ENCODE measurements at regions not wholly inside any gene's neighbourhood (a gene's known extent, or its start where the extent isn't known, plus 50 kb on each side); places are given as distances from the start of the nearest gene placed in this dataset.

DNA sequence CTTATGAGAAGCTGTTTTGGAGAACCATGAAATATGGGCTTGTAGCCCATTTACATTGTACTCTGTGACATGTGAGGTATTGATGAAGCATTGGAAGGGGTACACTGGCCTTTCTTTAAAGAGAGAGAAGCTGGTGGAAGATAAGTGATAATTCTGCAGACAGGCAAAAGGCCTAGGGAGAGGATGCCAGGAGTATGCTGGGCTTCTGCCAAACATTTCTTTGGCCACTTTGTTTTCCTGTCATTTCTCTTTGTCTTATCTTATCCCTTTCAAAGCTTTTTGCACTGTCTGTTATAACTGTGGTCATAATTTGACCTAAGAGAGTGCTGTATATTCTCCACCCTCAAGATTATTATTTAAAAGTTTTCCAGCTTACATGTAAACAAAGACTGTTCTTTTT is 109.6 kb upstream of the SEMA6D start:
- FAIRE-seq: no peak

More for the DNA sequence above, 109.6 kb upstream of the SEMA6D start:
- Histone ChIP-seq H3K4me1 (ENCODE audit: control insufficient read depth, insufficient read depth, low read length) (no peaks in the 10 kb centered on the region), H3K79me2 (ENCODE audit: control insufficient read depth, insufficient read depth, low read length) (no peaks in the 10 kb centered on the region), H4K20me1 (ENCODE audit: control insufficient read depth, insufficient read depth) (no peaks in the 10 kb centered on the region), H3K36me3 (ENCODE audit: control insufficient read depth in 2 of 2, insufficient read depth in 2 of 2, low read length in 1 of 2) (no peaks in the 10 kb centered on the region), H3K4me2 (ENCODE audit: control insufficient read depth, insufficient read depth) (no peak overlapping the region), H3K27ac (ENCODE audit: control insufficient read depth, insufficient read depth) (no peak overlapping the region), H2AFZ (ENCODE audit: control insufficient read depth, low read depth, low read length) (no peak overlapping the region), H3K4me3 (no peak overlapping the region), H3K9ac (ENCODE audit: control insufficient read depth, insufficient read depth, low read length) (no peak overlapping the region), H3K9me3 (replicated peaks; ENCODE audit: control insufficient read depth, insufficient read depth, low read length) (no peaks in the 10 kb centered on the region), H3K27me3 (replicated peaks in 1 of 2; ENCODE audit: control insufficient read depth in 2 of 2, insufficient read depth in 2 of 2, low read length in 1 of 2) (no peaks in the 10 kb centered on the region)
- ATAC-seq (no peak), DNase-seq (ENCODE audit: low read depth, low spot score) (no peak)
- CTCF ChIA-PET: no interaction called here
- in situ Hi-C loops (cut with MboI) (no loop called here), intact Hi-C loops (cut with micrococcal nuclease; ENCODE audit: unreplicated experiment) (no loop called here)
- POLR2A ChIA-PET: no interaction called here
- RAD21 ChIA-PET (ENCODE audit: unreplicated experiment): no interaction called here
- TF ChIP-seq KAT2A (conservative IDR thresholded peaks at IDR 0.05; ENCODE audit: control insufficient read depth, low read depth, low read length): no peak
- no peak for TF ChIP-seq FOS (IDR thresholded peaks at IDR 0.05; ENCODE audit: borderline replicate concordance, extremely low read depth, insufficient read length)
- TF ChIP-seq ATF7 (IDR thresholded peaks at IDR 0.05; ENCODE audit: low read depth): no peak
- TF ChIP-seq, protein P1, sequence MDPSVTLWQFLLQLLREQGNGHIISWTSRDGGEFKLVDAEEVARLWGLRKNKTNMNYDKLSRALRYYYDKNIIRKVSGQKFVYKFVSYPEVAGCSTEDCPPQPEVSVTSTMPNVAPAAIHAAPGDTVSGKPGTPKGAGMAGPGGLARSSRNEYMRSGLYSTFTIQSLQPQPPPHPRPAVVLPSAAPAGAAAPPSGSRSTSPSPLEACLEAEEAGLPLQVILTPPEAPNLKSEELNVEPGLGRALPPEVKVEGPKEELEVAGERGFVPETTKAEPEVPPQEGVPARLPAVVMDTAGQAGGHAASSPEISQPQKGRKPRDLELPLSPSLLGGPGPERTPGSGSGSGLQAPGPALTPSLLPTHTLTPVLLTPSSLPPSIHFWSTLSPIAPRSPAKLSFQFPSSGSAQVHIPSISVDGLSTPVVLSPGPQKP (IDR thresholded peaks at IDR 0.05; ENCODE audit: low read depth, low read length): no peak
- no peak for TF ChIP-seq HCFC1 (IDR thresholded peaks at IDR 0.05; ENCODE audit: low read length)
- TF ChIP-seq SP1 (IDR thresholded peaks at IDR 0.05; ENCODE audit: low read depth, low read length): no peak
- TF ChIP-seq, protein P2, sequence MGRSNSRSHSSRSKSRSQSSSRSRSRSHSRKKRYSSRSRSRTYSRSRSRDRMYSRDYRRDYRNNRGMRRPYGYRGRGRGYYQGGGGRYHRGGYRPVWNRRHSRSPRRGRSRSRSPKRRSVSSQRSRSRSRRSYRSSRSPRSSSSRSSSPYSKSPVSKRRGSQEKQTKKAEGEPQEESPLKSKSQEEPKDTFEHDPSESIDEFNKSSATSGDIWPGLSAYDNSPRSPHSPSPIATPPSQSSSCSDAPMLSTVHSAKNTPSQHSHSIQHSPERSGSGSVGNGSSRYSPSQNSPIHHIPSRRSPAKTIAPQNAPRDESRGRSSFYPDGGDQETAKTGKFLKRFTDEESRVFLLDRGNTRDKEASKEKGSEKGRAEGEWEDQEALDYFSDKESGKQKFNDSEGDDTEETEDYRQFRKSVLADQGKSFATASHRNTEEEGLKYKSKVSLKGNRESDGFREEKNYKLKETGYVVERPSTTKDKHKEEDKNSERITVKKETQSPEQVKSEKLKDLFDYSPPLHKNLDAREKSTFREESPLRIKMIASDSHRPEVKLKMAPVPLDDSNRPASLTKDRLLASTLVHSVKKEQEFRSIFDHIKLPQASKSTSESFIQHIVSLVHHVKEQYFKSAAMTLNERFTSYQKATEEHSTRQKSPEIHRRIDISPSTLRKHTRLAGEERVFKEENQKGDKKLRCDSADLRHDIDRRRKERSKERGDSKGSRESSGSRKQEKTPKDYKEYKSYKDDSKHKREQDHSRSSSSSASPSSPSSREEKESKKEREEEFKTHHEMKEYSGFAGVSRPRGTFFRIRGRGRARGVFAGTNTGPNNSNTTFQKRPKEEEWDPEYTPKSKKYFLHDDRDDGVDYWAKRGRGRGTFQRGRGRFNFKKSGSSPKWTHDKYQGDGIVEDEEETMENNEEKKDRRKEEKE (IDR thresholded peaks at IDR 0.05): no peak
- TF ChIP-seq NR2C2 (IDR thresholded peaks at IDR 0.05; ENCODE audit: borderline replicate concordance, control insufficient read depth, insufficient read length, low read depth): no peak
- TF ChIP-seq FOXK2 (IDR thresholded peaks at IDR 0.05): no peak
- TF ChIP-seq, protein P3, sequence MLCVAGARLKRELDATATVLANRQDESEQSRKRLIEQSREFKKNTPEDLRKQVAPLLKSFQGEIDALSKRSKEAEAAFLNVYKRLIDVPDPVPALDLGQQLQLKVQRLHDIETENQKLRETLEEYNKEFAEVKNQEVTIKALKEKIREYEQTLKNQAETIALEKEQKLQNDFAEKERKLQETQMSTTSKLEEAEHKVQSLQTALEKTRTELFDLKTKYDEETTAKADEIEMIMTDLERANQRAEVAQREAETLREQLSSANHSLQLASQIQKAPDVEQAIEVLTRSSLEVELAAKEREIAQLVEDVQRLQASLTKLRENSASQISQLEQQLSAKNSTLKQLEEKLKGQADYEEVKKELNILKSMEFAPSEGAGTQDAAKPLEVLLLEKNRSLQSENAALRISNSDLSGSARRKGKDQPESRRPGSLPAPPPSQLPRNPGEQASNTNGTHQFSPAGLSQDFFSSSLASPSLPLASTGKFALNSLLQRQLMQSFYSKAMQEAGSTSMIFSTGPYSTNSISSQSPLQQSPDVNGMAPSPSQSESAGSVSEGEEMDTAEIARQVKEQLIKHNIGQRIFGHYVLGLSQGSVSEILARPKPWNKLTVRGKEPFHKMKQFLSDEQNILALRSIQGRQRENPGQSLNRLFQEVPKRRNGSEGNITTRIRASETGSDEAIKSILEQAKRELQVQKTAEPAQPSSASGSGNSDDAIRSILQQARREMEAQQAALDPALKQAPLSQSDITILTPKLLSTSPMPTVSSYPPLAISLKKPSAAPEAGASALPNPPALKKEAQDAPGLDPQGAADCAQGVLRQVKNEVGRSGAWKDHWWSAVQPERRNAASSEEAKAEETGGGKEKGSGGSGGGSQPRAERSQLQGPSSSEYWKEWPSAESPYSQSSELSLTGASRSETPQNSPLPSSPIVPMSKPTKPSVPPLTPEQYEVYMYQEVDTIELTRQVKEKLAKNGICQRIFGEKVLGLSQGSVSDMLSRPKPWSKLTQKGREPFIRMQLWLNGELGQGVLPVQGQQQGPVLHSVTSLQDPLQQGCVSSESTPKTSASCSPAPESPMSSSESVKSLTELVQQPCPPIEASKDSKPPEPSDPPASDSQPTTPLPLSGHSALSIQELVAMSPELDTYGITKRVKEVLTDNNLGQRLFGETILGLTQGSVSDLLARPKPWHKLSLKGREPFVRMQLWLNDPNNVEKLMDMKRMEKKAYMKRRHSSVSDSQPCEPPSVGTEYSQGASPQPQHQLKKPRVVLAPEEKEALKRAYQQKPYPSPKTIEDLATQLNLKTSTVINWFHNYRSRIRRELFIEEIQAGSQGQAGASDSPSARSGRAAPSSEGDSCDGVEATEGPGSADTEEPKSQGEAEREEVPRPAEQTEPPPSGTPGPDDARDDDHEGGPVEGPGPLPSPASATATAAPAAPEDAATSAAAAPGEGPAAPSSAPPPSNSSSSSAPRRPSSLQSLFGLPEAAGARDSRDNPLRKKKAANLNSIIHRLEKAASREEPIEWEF (IDR thresholded peaks at IDR 0.05; ENCODE audit: insufficient replicate concordance, low read depth, low read length): no peak
- no peak for TF ChIP-seq ZNF217 (IDR thresholded peaks at IDR 0.05)
- TF ChIP-seq NRF1 (conservative IDR thresholded peaks at IDR 0.05; ENCODE audit: low read depth, low read length): no peak
- SMC1A ChIA-PET (ENCODE audit: uncharacterized antibody, unreplicated experiment): no interaction called here
- BruUV-seq (replicated peaks): no TSS peak

Data from GM12878 (cell line).